ENCODE measurements at regions not wholly inside any gene's neighbourhood (a gene's known extent, or its start where the extent isn't known, plus 50 kb on each side); places are given as distances from the start of the nearest gene placed in this dataset.

- no peak for TF ChIP-seq CTCF (IDR thresholded peaks at IDR 0.05)
These were observed 647.2 kb downstream of the BNC2 start for GRCh38 chr9:16223074-16223871.

- no peak for TF ChIP-seq CTCF (IDR thresholded peaks at IDR 0.05)
These were observed 639.7 kb downstream of the BNC2 start for GRCh38 chr9:16230731-16231130.

GRCh38 chr9:16236311-16236710 is 634.2 kb downstream of the BNC2 start:
- no peak for TF ChIP-seq CTCF (IDR thresholded peaks at IDR 0.05)

- no peak for TF ChIP-seq CTCF (IDR thresholded peaks at IDR 0.05)
These were observed 633.6 kb downstream of the BNC2 start for GRCh38 chr9:16236882-16237281.

GRCh38 chr9:16238623-16239138 is 631.8 kb downstream of the BNC2 start:
- TF ChIP-seq CTCF (IDR thresholded peaks at IDR 0.05), result no peak

GRCh38 chr9:16241231-16241630 is 629.2 kb downstream of the BNC2 start:
- TF ChIP-seq CTCF (IDR thresholded peaks at IDR 0.05), result no peak

GRCh38 chr9:16243798-16244197 is 626.7 kb downstream of the BNC2 start:
- TF ChIP-seq CTCF (IDR thresholded peaks at IDR 0.05), result no peak
